B cell (primary cell): ENCODE measurements at regions not wholly inside any gene's neighbourhood (a gene's known extent, or its start where the extent isn't known, plus 50 kb on each side); places are given as distances from the start of the nearest gene placed in this dataset.

Source experiments
- ATAC-seq: fragments of 200-7000 bp; cut with Tn5 transposase; one replicate; pipeline ENCODE4 v1.10.0; 2021; ENCODE audit warnings: low read depth, mild to moderate bottlenecking, moderate number of reproducible peaks, moderate library complexity
- CTCF ChIA-PET: fragments of 350-600 bp; sonication (Branson Sonifier 250); formaldehyde crosslinking; loops from one replicate; lab custom pipeline; 2021; ENCODE audit warnings: antibody characterized with exemption, inconsistent platforms; lab: Charles Lee
- POLR2A ChIA-PET: fragments of 350-600 bp; sonication (Branson Sonifier 250); formaldehyde crosslinking; loops from one replicate; lab custom pipeline; 2021; ENCODE audit warnings: antibody characterized with exemption; lab: Charles Lee
- DNase-seq: peaks from one replicate; pipeline ENCODE4 v3.0.0; 2013
- H2AFZ ChIP-seq: 2 replicates; pipeline ENCODE4 v1.6.1; 2012; ENCODE audit warnings: mild to moderate bottlenecking, low read depth, low read length; ENCODE audit not compliant: insufficient read depth, poor library complexity, severe bottlenecking
- H3K27ac ChIP-seq, 2 donors: 1 replicate in 1 of 2; 2 replicates in 1 of 2; pipeline ENCODE4 v1.5.1; 2012 to 2013; ENCODE audit warnings: low read length in 2 of 2, mild to moderate bottlenecking in 2 of 2, moderate library complexity in 1 of 2
- H3K27me3 ChIP-seq, 4 experiments: fragments of 200-600 bp in 1 of 4; sonication (generic) in 1 of 4; replicated peaks in 1 of 4; 1 replicate in 2 of 4; 2 replicates in 2 of 4; pipeline versions ENCODE4 v1.6.1 to v1.7.0; 2013 to 2016; ENCODE audit warnings: low read length in 3 of 4, mild to moderate bottlenecking in 2 of 4, mixed read lengths in 1 of 4, moderate library complexity in 1 of 4; ENCODE audit not compliant: insufficient read depth in 4 of 4, control insufficient read depth in 3 of 4; ENCODE audit errors: control extremely low read depth in 1 of 4
- H3K36me3 ChIP-seq, 2 experiments: replicated peaks in 1 of 2; 1 replicate in 1 of 2; 2 replicates in 1 of 2; pipeline versions ENCODE4 v1.6.1 to v1.7.1; 2013; ENCODE audit warnings: low read length in 1 of 2; ENCODE audit not compliant: insufficient read depth in 2 of 2, control insufficient read depth in 1 of 2; ENCODE audit errors: control extremely low read depth in 1 of 2, extremely low read depth in 1 of 2
- H3K4me1 ChIP-seq, 2 donors: fragments of 200-600 bp in 1 of 2; sonication (generic) in 1 of 2; 1 replicate in 1 of 2; 2 replicates in 1 of 2; pipeline versions ENCODE4 v1.5.1 to v1.6.1; 2013 to 2017; ENCODE audit warnings: low read length in 2 of 2; ENCODE audit not compliant: control insufficient read depth in 2 of 2, insufficient read depth in 2 of 2
- H3K4me2 ChIP-seq: replicated peaks from 2 replicates; pipeline ENCODE3; 2012; ENCODE audit warnings: mild to moderate bottlenecking, low read depth, low read length; ENCODE audit not compliant: poor library complexity, severe bottlenecking
- H3K4me3 ChIP-seq, 5 experiments: fragments of 200-600 bp in 1 of 5; sonication (generic) in 1 of 5; 1 replicate in 3 of 5; 2 replicates in 2 of 5; pipeline versions ENCODE4 v1.5.1 to v1.7.0; 2011 to 2016; ENCODE audit warnings: low read length in 4 of 5, mild to moderate bottlenecking in 4 of 5, low read depth in 2 of 5, control low read depth in 1 of 5, moderate library complexity in 1 of 5; ENCODE audit not compliant: insufficient read depth in 1 of 5; ENCODE audit errors: control extremely low read depth in 1 of 5, extremely low read depth in 1 of 5
- H3K79me2 ChIP-seq: fragments of 200-600 bp; sonication (generic); one replicate; pipeline ENCODE4 v1.6.0; 2016; ENCODE audit warnings: low read length; ENCODE audit not compliant: control insufficient read depth, insufficient read depth
- H3K9ac ChIP-seq: fragments of 200-600 bp; sonication (generic); 2 replicates; pipeline ENCODE4 v1.6.1; 2017; ENCODE audit warnings: mild to moderate bottlenecking, low read length, moderate library complexity
- H3K9me3 ChIP-seq, 3 donors: one replicate each; pipeline versions ENCODE4 v1.6.1 to v1.7.1; 2013; ENCODE audit warnings: low read length in 2 of 3; ENCODE audit not compliant: control insufficient read depth in 2 of 3, insufficient read depth in 1 of 3; ENCODE audit errors: control extremely low read depth in 1 of 3
- H4K20me1 ChIP-seq: 2 replicates; pipeline ENCODE4 v1.6.0; 2012; ENCODE audit warnings: mild to moderate bottlenecking, low read length; ENCODE audit not compliant: insufficient read depth, control insufficient read depth, poor library complexity, severe bottlenecking
- H3K27ac Mint-ChIP-seq: one replicate; pipeline ENCODE4 v1.8.0; 2021; ENCODE audit warnings: mixed read lengths
- H3K27me3 Mint-ChIP-seq: one replicate; pipeline ENCODE4 v1.8.0; 2021; ENCODE audit warnings: mixed read lengths
- H3K4me1 Mint-ChIP-seq: one replicate; pipeline ENCODE4 v1.8.0; 2021; ENCODE audit warnings: mixed read lengths
- H3K4me3 Mint-ChIP-seq: one replicate; pipeline ENCODE4 v1.8.0; 2021; ENCODE audit warnings: mixed read lengths
- H3K9me3 Mint-ChIP-seq: one replicate; pipeline ENCODE4 v1.8.0; 2022; ENCODE audit warnings: mixed read lengths; ENCODE audit not compliant: insufficient read depth
- EZH2 ChIP-seq: IDR thresholded peaks from 2 replicates; pipeline ENCODE4 v1.6.1; 2012; ENCODE audit warnings: borderline replicate concordance, low read depth, mild to moderate bottlenecking, moderate library complexity, low read length; ENCODE audit not compliant: insufficient read depth, poor library complexity, severe bottlenecking
- WGBS: methylation state at CpG from one replicate; pipeline ENCODE4 v1.1.5; 2013; ENCODE audit warnings: missing lambda C conversion rate; ENCODE audit not compliant: insufficient coverage; 5-methylcytosine and 5-hydroxymethylcytosine counted together
- intact Hi-C: fragments of 100-400 bp; cut with micrococcal nuclease; formaldehyde crosslinking; loops from one replicate; pipeline ENCODE4 v1.10.0; 2022
- TF ChIP-seq, protein P1 (sequence below): fragments of 200-600 bp; IDR thresholded peaks from one replicate; pipeline ENCODE4 v1.8.0; 2022; ENCODE audit warnings: antibody characterized with exemption, mild to moderate bottlenecking

- Histone ChIP-seq H2AFZ (no peak overlapping the region), H4K20me1 (no peaks in the 10 kb centered on the region), H3K27ac (no peak overlapping the region), H3K4me1 (no peaks in the 10 kb centered on the region), H3K4me3 (no peak overlapping the region), H3K36me3 (no peaks in the 10 kb centered on the region), H3K9me3 (no peaks in the 10 kb centered on the region), H3K4me2 (no peak overlapping the region), H3K27me3 (no peaks in the 10 kb centered on the region), H3K79me2 (no peaks in the 10 kb centered on the region), H3K9ac (no peak overlapping the region)
- TF ChIP-seq, protein P1, sequence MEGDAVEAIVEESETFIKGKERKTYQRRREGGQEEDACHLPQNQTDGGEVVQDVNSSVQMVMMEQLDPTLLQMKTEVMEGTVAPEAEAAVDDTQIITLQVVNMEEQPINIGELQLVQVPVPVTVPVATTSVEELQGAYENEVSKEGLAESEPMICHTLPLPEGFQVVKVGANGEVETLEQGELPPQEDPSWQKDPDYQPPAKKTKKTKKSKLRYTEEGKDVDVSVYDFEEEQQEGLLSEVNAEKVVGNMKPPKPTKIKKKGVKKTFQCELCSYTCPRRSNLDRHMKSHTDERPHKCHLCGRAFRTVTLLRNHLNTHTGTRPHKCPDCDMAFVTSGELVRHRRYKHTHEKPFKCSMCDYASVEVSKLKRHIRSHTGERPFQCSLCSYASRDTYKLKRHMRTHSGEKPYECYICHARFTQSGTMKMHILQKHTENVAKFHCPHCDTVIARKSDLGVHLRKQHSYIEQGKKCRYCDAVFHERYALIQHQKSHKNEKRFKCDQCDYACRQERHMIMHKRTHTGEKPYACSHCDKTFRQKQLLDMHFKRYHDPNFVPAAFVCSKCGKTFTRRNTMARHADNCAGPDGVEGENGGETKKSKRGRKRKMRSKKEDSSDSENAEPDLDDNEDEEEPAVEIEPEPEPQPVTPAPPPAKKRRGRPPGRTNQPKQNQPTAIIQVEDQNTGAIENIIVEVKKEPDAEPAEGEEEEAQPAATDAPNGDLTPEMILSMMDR: no peak
- no peak for TF ChIP-seq EZH2
- Mint-ChIP-seq H3K27ac (no peak overlapping the region), H3K27me3 (no peaks in the 10 kb centered on the region), H3K4me3 (no peak overlapping the region), H3K4me1 (no peaks in the 10 kb centered on the region), H3K9me3 (no peaks in the 10 kb centered on the region)
- 100% methylated on average over 1 of the region's 1 CpG for WGBS
- POLR2A ChIA-PET: no interaction called here
- intact Hi-C loops: no loop called here
- ATAC-seq (no peak), DNase-seq (no peak)
- CTCF ChIA-PET: no interaction called here
These were observed 107.5 kb upstream of the FBN2 start for GRCh38 chr5:128645581-128645980.

- no peak overlapping the region for H3K9ac ChIP-seq
- no peaks in the 10 kb centered on the region for H3K4me1 ChIP-seq
- H3K27me3 ChIP-seq: no peaks in the 10 kb centered on the region
- no peak overlapping the region for H2AFZ ChIP-seq
- no peaks in the 10 kb centered on the region for H3K79me2 ChIP-seq
- no peaks in the 10 kb centered on the region for H4K20me1 ChIP-seq
- Mint-ChIP-seq H3K9me3 (no peaks in the 10 kb centered on the region), H3K4me1 (no peaks in the 10 kb centered on the region), H3K4me3 (no peak overlapping the region), H3K27ac (no peak overlapping the region), H3K27me3 (no peaks in the 10 kb centered on the region)
- WGBS: no CpG with 5 or more reads among the region's 2 CpGs
- no peaks in the 10 kb centered on the region for H3K9me3 ChIP-seq
- H3K36me3 ChIP-seq: no peaks in the 10 kb centered on the region
- intact Hi-C loops: no loop called here
- TF ChIP-seq, protein P1: no peak
- TF ChIP-seq EZH2: no peak
- POLR2A ChIA-PET: no interaction called here
- H3K4me3 ChIP-seq: no peak overlapping the region
- ATAC-seq (no peak), DNase-seq (no peak)
- H3K4me2 ChIP-seq: no peak overlapping the region
- no peak overlapping the region for H3K27ac ChIP-seq
- CTCF ChIA-PET: no interaction called here
These were observed 108.1 kb upstream of the FBN2 start for GRCh38 chr5:128646176-128646575.
